GM12878 (cell line): ENCODE measurements at regions not wholly inside any gene's neighbourhood (a gene's known extent, or its start where the extent isn't known, plus 50 kb on each side); places are given as distances from the start of the nearest gene placed in this dataset.

ENCODE experiments used
- ASH2L ChIP-seq: fragments of 300-600, 200-600 bp; sonication (generic); IDR thresholded peaks from 2 replicates; pipeline ENCODE4 v1.6.1; 2017; ENCODE audit warnings: low read depth, mild to moderate bottlenecking, borderline replicate concordance
- CTCF ChIP-seq, 3 experiments: IDR thresholded peaks in 2 of 3; conservative IDR thresholded peaks in 1 of 3; 2 replicates each; pipeline ENCODE4 v1.5.1; 2011; ENCODE audit warnings: low read depth in 3 of 3, low read length in 3 of 3, mild to moderate bottlenecking in 3 of 3, control low read depth in 2 of 3, moderate library complexity in 2 of 3, inconsistent platforms in 1 of 3, mixed read lengths in 1 of 3; ENCODE audit not compliant: control insufficient read depth in 2 of 3, insufficient read depth in 1 of 3; ENCODE audit errors: extremely low read depth in 1 of 3
- JUND ChIP-seq: IDR thresholded peaks from 2 replicates; pipeline ENCODE4 v1.6.1; 2012; ENCODE audit warnings: low read depth, mild to moderate bottlenecking, low read length, improper control_type of control experiment, moderate library complexity
- POLR2A ChIP-seq: IDR thresholded peaks from 2 replicates; pipeline ENCODE4 v1.6.1; 2011; ENCODE audit warnings: low read depth, mild to moderate bottlenecking, low read length
- SP1 ChIP-seq: IDR thresholded peaks from one replicate; pipeline ENCODE4 v1.6.1; 2011; ENCODE audit warnings: low read depth, low read length
- ZZZ3 ChIP-seq: IDR thresholded peaks from 2 replicates; pipeline ENCODE4 v1.6.1; 2011; ENCODE audit warnings: low read depth; ENCODE audit not compliant: control insufficient read depth, insufficient read length
- TF ChIP-seq, protein P1 (sequence below): fragments of 150-350 bp; IDR thresholded peaks from 2 replicates; pipeline ENCODE4 v1.6.1; 2016; ENCODE audit warnings: low read depth, low read length

DNA sequence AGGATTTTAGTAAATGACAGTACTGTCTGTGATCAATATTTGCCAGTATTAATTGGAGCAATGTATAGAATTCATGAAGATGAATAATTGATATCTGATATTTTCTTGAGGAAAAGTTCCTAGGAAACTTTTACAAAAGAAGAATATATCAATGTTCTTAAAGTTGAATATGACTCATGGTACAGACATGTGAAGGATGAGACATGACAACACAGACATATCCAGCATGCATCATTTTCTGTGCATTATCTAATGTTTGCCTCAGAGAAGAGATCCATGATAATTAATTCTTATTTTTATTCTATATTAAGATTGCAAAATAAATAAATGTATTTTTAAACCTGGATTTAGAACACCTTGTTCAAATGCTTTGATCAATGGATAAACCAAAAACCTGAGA, 452.9 kb upstream of the EPHA5 start:
- TF ChIP-seq CTCF (IDR thresholded peaks at IDR 0.05 in 2 of 3, conservative IDR thresholded peaks at IDR 0.05 in 1 of 3; ENCODE audit: control insufficient read depth in 2 of 3, extremely low read depth in 1 of 3, insufficient read depth in 1 of 3, low read depth in 3 of 3, low read length in 3 of 3) (no peak), ZZZ3 (no peak), POLR2A (no peak), ASH2L (no peak), SP1 (no peak), JUND (no peak)
- TF ChIP-seq, protein P1, sequence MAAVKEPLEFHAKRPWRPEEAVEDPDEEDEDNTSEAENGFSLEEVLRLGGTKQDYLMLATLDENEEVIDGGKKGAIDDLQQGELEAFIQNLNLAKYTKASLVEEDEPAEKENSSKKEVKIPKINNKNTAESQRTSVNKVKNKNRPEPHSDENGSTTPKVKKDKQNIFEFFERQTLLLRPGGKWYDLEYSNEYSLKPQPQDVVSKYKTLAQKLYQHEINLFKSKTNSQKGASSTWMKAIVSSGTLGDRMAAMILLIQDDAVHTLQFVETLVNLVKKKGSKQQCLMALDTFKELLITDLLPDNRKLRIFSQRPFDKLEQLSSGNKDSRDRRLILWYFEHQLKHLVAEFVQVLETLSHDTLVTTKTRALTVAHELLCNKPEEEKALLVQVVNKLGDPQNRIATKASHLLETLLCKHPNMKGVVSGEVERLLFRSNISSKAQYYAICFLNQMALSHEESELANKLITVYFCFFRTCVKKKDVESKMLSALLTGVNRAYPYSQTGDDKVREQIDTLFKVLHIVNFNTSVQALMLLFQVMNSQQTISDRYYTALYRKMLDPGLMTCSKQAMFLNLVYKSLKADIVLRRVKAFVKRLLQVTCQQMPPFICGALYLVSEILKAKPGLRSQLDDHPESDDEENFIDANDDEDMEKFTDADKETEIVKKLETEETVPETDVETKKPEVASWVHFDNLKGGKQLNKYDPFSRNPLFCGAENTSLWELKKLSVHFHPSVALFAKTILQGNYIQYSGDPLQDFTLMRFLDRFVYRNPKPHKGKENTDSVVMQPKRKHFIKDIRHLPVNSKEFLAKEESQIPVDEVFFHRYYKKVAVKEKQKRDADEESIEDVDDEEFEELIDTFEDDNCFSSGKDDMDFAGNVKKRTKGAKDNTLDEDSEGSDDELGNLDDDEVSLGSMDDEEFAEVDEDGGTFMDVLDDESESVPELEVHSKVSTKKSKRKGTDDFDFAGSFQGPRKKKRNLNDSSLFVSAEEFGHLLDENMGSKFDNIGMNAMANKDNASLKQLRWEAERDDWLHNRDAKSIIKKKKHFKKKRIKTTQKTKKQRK: no peak
